ENCODE measurements at regions not wholly inside any gene's neighbourhood (a gene's known extent, or its start where the extent isn't known, plus 50 kb on each side); places are given as distances from the start of the nearest gene placed in this dataset.

GRCh38 chr18:41207706-41208105 lies 747.3 kb upstream of the PIK3C3 start:
- intact Hi-C loops (cut with DNase I), result no loop called here
- Histone ChIP-seq H3K4me3 (ENCODE audit: low read length) (no peak overlapping the region), H3K9me3 (ENCODE audit: control insufficient read depth, low read length) (no peaks in the 10 kb centered on the region), H3K4me1 (ENCODE audit: control insufficient read depth, insufficient read depth, low read length) (no peaks in the 10 kb centered on the region), H3K27ac (ENCODE audit: low read length) (no peak overlapping the region), H3K27me3 (ENCODE audit: control insufficient read depth, insufficient read depth) (no peaks in the 10 kb centered on the region)
- WGBS, result 64% methylated on average over 2 of the region's 2 CpGs
- DNase-seq (no peak), ATAC-seq (no peak)

- H3K4me3 ChIP-seq (ENCODE audit: low read length), result no peak overlapping the region
- intact Hi-C loops (cut with DNase I), result no loop called here
- DNase-seq (peak in 1 of 3 donors; percentile 15), ATAC-seq (no peak)
- H3K9me3 ChIP-seq (ENCODE audit: control insufficient read depth, low read length), result no peaks in the 10 kb centered on the region
- WGBS, result 71% methylated on average over 4 of the region's 4 CpGs
- H3K4me1 ChIP-seq (ENCODE audit: control insufficient read depth, insufficient read depth, low read length), result no peaks in the 10 kb centered on the region
- H3K27ac ChIP-seq (ENCODE audit: low read length), result no peak overlapping the region
- no peaks in the 10 kb centered on the region for H3K27me3 ChIP-seq (ENCODE audit: control insufficient read depth, insufficient read depth)
Measured at GRCh38 chr18:41206341-41206830, 748.6 kb upstream of the PIK3C3 start.

GRCh38 chr18:41199212-41199611 lies 755.8 kb upstream of the PIK3C3 start:
- no peak overlapping the region for H3K4me3 ChIP-seq (ENCODE audit: low read length)
- intact Hi-C loops (cut with DNase I), result no loop called here
- no peaks in the 10 kb centered on the region for H3K27me3 ChIP-seq (ENCODE audit: control insufficient read depth, insufficient read depth)
- no peaks in the 10 kb centered on the region for H3K4me1 ChIP-seq (ENCODE audit: control insufficient read depth, insufficient read depth, low read length)
- DNase-seq, result no peak
- no peaks in the 10 kb centered on the region for H3K9me3 ChIP-seq (ENCODE audit: control insufficient read depth, low read length)
- ATAC-seq, result no peak
- no peak overlapping the region for H3K27ac ChIP-seq (ENCODE audit: low read length)

GRCh38 chr18:41197967-41198366 lies 757.1 kb upstream of the PIK3C3 start:
- no peaks in the 10 kb centered on the region for H3K4me1 ChIP-seq (ENCODE audit: control insufficient read depth, insufficient read depth, low read length)
- intact Hi-C loops (cut with DNase I), result no loop called here
- H3K9me3 ChIP-seq (ENCODE audit: control insufficient read depth, low read length), result no peaks in the 10 kb centered on the region
- H3K4me3 ChIP-seq (ENCODE audit: low read length), result no peak overlapping the region
- 83% methylated on average over 2 of the region's 2 CpGs for WGBS
- H3K27me3 ChIP-seq (ENCODE audit: control insufficient read depth, insufficient read depth), result no peaks in the 10 kb centered on the region
- DNase-seq (no peak), ATAC-seq (no peak)
- no peak overlapping the region for H3K27ac ChIP-seq (ENCODE audit: low read length)

GRCh38 chr18:41170346-41170745 lies 784.7 kb upstream of the PIK3C3 start:
- intact Hi-C loops (cut with DNase I), result no loop called here
- no peaks in the 10 kb centered on the region for H3K9me3 ChIP-seq (ENCODE audit: control insufficient read depth, low read length)
- 61% methylated on average over 5 of the region's 5 CpGs for WGBS
- no peaks in the 10 kb centered on the region for H3K27me3 ChIP-seq (ENCODE audit: control insufficient read depth, insufficient read depth)
- H3K4me3 ChIP-seq (ENCODE audit: low read length), result no peak overlapping the region
- ATAC-seq, result no peak
- no peak for DNase-seq
- no peaks in the 10 kb centered on the region for H3K4me1 ChIP-seq (ENCODE audit: control insufficient read depth, insufficient read depth, low read length)
- H3K27ac ChIP-seq (ENCODE audit: low read length), result no peak overlapping the region

GRCh38 chr18:41165625-41166024 lies 789.4 kb upstream of the PIK3C3 start:
- no peaks in the 10 kb centered on the region for H3K27me3 ChIP-seq (ENCODE audit: control insufficient read depth, insufficient read depth)
- 46% methylated on average over 2 of the region's 2 CpGs for WGBS

GRCh38 chr18:41162781-41163180 lies 792.3 kb upstream of the PIK3C3 start:
- WGBS, result 66% methylated on average over 4 of the region's 4 CpGs
- Histone ChIP-seq H3K4me3 (ENCODE audit: low read length) (no peak overlapping the region), H3K4me1 (ENCODE audit: control insufficient read depth, insufficient read depth, low read length) (no peaks in the 10 kb centered on the region), H3K27me3 (ENCODE audit: control insufficient read depth, insufficient read depth) (no peaks in the 10 kb centered on the region), H3K9me3 (ENCODE audit: control insufficient read depth, low read length) (no peaks in the 10 kb centered on the region), H3K27ac (ENCODE audit: low read length) (no peak overlapping the region)
- no peak for ATAC-seq
- intact Hi-C loops (cut with DNase I), result no loop called here
- no peak for DNase-seq

More at GRCh38 chr18:41165625-41166024, 789.4 kb upstream of the PIK3C3 start:
- Histone ChIP-seq H3K9me3 (ENCODE audit: control insufficient read depth, low read length) (no peaks in the 10 kb centered on the region), H3K27ac (ENCODE audit: low read length) (no peak overlapping the region), H3K4me3 (ENCODE audit: low read length) (no peak overlapping the region), H3K4me1 (ENCODE audit: control insufficient read depth, insufficient read depth, low read length) (no peaks in the 10 kb centered on the region)
- DNase-seq (no peak), ATAC-seq (no peak)
- intact Hi-C loops (cut with DNase I), result no loop called here

- H3K9me3 ChIP-seq (ENCODE audit: control insufficient read depth, low read length), result no peaks in the 10 kb centered on the region
- ATAC-seq (no peak), DNase-seq (no peak)
- intact Hi-C loops (cut with DNase I), result no loop called here
- no peak overlapping the region for H3K4me3 ChIP-seq (ENCODE audit: low read length)
- WGBS, result 69% methylated on average over 4 of the region's 4 CpGs
- H3K4me1 ChIP-seq (ENCODE audit: control insufficient read depth, insufficient read depth, low read length), result no peaks in the 10 kb centered on the region
- H3K27ac ChIP-seq (ENCODE audit: low read length), result no peak overlapping the region
- H3K27me3 ChIP-seq (ENCODE audit: control insufficient read depth, insufficient read depth), result no peaks in the 10 kb centered on the region
Measured at GRCh38 chr18:41162191-41162590, 792.8 kb upstream of the PIK3C3 start.

GRCh38 chr18:41155910-41156851 lies 798.9 kb upstream of the PIK3C3 start:
- Histone ChIP-seq H3K27me3 (ENCODE audit: control insufficient read depth, insufficient read depth) (no peaks in the 10 kb centered on the region), H3K4me3 (ENCODE audit: low read length) (no peak overlapping the region), H3K27ac (ENCODE audit: low read length) (no peak overlapping the region), H3K4me1 (ENCODE audit: control insufficient read depth, insufficient read depth, low read length) (no peaks in the 10 kb centered on the region), H3K9me3 (ENCODE audit: control insufficient read depth, low read length) (no peaks in the 10 kb centered on the region)
- ATAC-seq, result no peak
- intact Hi-C loops (cut with DNase I), result no loop called here
- no peak for DNase-seq
- WGBS, result 81% methylated on average over 4 of the region's 4 CpGs

- Histone ChIP-seq H3K9me3 (ENCODE audit: control insufficient read depth, low read length) (no peaks in the 10 kb centered on the region), H3K4me1 (ENCODE audit: control insufficient read depth, insufficient read depth, low read length) (no peaks in the 10 kb centered on the region), H3K4me3 (ENCODE audit: low read length) (no peak overlapping the region), H3K27ac (ENCODE audit: low read length) (no peak overlapping the region), H3K27me3 (ENCODE audit: control insufficient read depth, insufficient read depth) (no peaks in the 10 kb centered on the region)
- 88% methylated on average over 1 of the region's 1 CpG for WGBS
- DNase-seq, result no peak
- intact Hi-C loops (cut with DNase I), result no loop called here
- no peak for ATAC-seq
Measured at GRCh38 chr18:41155025-41155424, 800.0 kb upstream of the PIK3C3 start.

- no peaks in the 10 kb centered on the region for H3K27me3 ChIP-seq (ENCODE audit: control insufficient read depth, insufficient read depth)
- intact Hi-C loops (cut with DNase I), result no loop called here
- ATAC-seq (no peak), DNase-seq (no peak)
- WGBS, result 89% methylated on average over 2 of the region's 2 CpGs
- H3K4me1 ChIP-seq (ENCODE audit: control insufficient read depth, insufficient read depth, low read length), result no peaks in the 10 kb centered on the region
- H3K9me3 ChIP-seq (ENCODE audit: control insufficient read depth, low read length), result no peaks in the 10 kb centered on the region
- no peak overlapping the region for H3K4me3 ChIP-seq (ENCODE audit: low read length)
- H3K27ac ChIP-seq (ENCODE audit: low read length), result no peak overlapping the region
Measured at GRCh38 chr18:41153871-41154270, 801.2 kb upstream of the PIK3C3 start.
